ENCODE measurements at regions not wholly inside any gene's neighbourhood (a gene's known extent, or its start where the extent isn't known, plus 50 kb on each side); places are given as distances from the start of the nearest gene placed in this dataset.

DNA sequence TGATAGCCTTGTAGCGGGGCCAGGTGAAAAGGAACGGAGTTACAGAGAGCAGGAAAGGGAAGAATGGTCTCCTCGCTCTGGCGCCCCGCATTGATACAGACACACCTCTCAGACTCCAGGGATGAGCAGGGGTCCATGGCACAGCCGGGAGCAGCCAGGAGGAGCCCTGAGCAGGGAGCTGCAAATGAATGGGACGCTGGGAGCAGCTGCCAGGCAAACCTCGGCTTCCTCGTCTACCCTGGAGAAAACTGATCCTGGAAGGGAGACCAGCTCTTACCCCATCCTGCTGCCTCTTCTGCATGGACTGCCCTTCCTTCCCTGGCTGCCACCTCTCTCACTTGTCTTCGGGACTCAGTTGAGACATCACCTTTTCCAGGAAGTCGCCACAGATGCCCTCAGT lies 97.3 kb upstream of the MAFB start:
- TF ChIP-seq, protein P1, sequence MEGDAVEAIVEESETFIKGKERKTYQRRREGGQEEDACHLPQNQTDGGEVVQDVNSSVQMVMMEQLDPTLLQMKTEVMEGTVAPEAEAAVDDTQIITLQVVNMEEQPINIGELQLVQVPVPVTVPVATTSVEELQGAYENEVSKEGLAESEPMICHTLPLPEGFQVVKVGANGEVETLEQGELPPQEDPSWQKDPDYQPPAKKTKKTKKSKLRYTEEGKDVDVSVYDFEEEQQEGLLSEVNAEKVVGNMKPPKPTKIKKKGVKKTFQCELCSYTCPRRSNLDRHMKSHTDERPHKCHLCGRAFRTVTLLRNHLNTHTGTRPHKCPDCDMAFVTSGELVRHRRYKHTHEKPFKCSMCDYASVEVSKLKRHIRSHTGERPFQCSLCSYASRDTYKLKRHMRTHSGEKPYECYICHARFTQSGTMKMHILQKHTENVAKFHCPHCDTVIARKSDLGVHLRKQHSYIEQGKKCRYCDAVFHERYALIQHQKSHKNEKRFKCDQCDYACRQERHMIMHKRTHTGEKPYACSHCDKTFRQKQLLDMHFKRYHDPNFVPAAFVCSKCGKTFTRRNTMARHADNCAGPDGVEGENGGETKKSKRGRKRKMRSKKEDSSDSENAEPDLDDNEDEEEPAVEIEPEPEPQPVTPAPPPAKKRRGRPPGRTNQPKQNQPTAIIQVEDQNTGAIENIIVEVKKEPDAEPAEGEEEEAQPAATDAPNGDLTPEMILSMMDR (IDR thresholded peaks at IDR 0.05) = no peak
- TF ChIP-seq POLR2A (IDR thresholded peaks at IDR 0.05) = no peak
